Duodenal mucosa (tissue), 2 donors: ENCODE measurements at regions not wholly inside any gene's neighbourhood (a gene's known extent, or its start where the extent isn't known, plus 50 kb on each side); places are given as distances from the start of the nearest gene placed in this dataset.

Experiments used
- H3K27ac ChIP-seq: one replicate; pipeline ENCODE4 v1.7.0; 2013; ENCODE audit warnings: low read depth, low read length
- H3K27me3 ChIP-seq, 2 donors: one replicate each; pipeline ENCODE4 v1.7.0; 2013; ENCODE audit warnings: low read length in 2 of 2, control low read depth in 1 of 2; ENCODE audit not compliant: insufficient read depth in 2 of 2, control insufficient read depth in 1 of 2
- H3K36me3 ChIP-seq, 2 donors: one replicate each; pipeline ENCODE4 v1.7.0; 2013; ENCODE audit warnings: low read length in 2 of 2, control low read depth in 1 of 2; ENCODE audit not compliant: insufficient read depth in 2 of 2, control insufficient read depth in 1 of 2
- H3K4me1 ChIP-seq, 2 donors: one replicate each; pipeline ENCODE4 v1.7.0; 2013; ENCODE audit warnings: low read length in 2 of 2, control low read depth in 1 of 2; ENCODE audit not compliant: insufficient read depth in 2 of 2, control insufficient read depth in 1 of 2
- H3K4me3 ChIP-seq, 2 donors: one replicate each; pipeline ENCODE4 v1.7.0; 2013; ENCODE audit warnings: low read length in 2 of 2, low read depth in 1 of 2
- H3K9ac ChIP-seq, 2 donors: one replicate each; pipeline ENCODE4 v1.7.0; 2013; ENCODE audit warnings: low read length in 2 of 2, low read depth in 1 of 2
- H3K9me3 ChIP-seq, 2 donors: one replicate each; pipeline ENCODE4 v1.7.0; 2013; ENCODE audit warnings: low read length in 2 of 2, control low read depth in 1 of 2; ENCODE audit not compliant: control insufficient read depth in 1 of 2

DNA sequence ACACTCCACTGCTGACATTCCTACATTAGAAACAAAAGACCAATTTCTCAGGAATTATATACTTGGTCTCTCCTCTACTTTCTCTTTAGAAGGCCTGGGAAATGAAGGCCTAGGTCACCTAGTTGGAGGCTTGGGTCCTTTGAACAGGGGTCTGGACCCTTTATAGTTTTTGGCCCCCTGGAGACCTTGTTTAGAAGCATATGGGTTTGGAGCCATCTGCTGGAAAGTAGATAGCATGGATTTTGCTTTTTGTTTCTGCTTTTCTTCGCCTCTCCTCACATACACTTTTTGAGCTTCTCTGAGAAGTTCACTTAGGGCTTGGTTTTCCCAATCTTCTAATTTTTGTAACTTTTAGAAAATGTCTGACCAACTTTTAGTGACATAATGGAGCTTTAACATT is 67.1 kb upstream of the CDK20 start:
- Histone ChIP-seq H3K9ac (no peak overlapping the region), H3K27me3 (no peaks in the 10 kb centered on the region), H3K9me3 (peaks cover 34 to 35% of the 10 kb centered on the region in 2 donors), H3K4me1 (no peaks in the 10 kb centered on the region), H3K27ac (no peak overlapping the region), H3K4me3 (no peak overlapping the region), H3K36me3 (no peaks in the 10 kb centered on the region)

DNA sequence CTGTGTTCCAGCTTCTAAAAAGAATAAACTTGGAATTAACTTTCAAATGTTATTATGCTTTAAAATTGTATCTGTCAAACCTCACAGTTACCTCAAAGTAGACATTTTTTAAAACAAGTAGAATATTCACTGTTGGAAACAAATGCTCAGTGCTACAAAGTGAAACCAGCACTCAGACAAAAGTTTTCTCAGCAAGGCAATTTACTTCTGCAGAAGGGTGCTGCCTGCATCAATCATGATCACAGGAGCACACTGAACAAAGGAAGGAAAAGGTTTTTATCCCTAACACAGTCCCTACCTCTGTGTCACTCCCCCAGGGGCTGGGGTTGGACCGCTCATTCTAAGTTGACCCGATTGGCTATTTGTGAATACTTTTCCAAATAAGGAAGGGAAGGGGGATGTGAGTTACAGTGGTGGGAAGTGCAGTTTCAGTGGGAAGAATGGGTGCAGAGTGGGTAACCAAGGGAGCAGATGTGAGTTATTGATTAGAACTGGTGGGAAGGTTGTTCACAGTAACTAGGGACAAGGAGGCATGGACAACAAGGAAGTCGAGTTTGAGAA is 63.0 kb upstream of the CDK20 start:
- H3K27ac ChIP-seq = no peak overlapping the region
- no peaks in the 10 kb centered on the region for H3K4me1 ChIP-seq
- H3K9ac ChIP-seq = no peak overlapping the region
- H3K27me3 ChIP-seq = no peaks in the 10 kb centered on the region
- H3K4me3 ChIP-seq = no peak overlapping the region
- H3K36me3 ChIP-seq = no peaks in the 10 kb centered on the region
- H3K9me3 ChIP-seq = peaks cover 19 to 25% of the 10 kb centered on the region in 2 donors

DNA sequence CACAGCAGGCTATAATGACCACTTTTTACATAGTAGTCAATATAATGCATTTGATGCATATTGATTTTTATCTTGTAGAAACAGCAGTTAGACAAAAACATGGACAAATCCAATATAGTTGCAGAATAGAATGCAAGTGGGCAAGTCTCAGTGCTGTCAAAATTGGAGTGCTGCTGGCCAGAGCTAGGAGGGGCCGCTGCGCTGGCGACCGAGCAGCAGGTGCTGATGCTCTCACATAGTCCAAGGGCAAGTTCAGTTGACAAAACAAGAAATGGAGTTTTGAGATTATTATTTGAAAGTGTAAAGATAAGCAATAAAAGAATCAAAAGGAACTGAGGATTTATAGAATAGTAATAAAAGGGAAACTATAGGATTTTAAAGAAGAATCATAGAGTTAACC is 60.6 kb upstream of the CDK20 start:
- Histone ChIP-seq H3K27me3 (no peaks in the 10 kb centered on the region), H3K27ac (no peak overlapping the region), H3K4me1 (no peaks in the 10 kb centered on the region), H3K36me3 (no peaks in the 10 kb centered on the region), H3K4me3 (no peak overlapping the region), H3K9ac (no peak overlapping the region), H3K9me3 (peaks cover 19 to 25% of the 10 kb centered on the region in 2 donors)

DNA sequence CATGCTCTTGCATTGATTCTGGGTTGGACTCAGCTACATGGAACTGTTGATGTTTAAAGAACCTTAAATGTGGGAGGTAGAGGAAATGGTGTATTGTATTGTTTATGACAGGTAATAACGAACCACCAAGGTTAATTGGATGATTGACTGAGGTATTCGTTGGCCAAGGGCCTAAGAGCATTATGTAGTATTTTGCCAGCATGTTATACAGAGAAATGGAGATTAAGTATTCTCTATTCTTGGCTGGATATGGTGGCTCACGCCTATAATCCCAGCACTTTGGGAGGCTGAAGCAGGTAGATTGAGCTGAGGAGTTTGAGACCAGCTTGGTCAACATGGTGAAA is 59.0 kb upstream of the CDK20 start:
- no peaks in the 10 kb centered on the region for H3K27me3 ChIP-seq
- no peaks in the 10 kb centered on the region for H3K4me1 ChIP-seq
- H3K36me3 ChIP-seq = no peaks in the 10 kb centered on the region
- H3K9ac ChIP-seq = no peak overlapping the region
- H3K27ac ChIP-seq = no peak overlapping the region
- H3K4me3 ChIP-seq = no peak overlapping the region
- H3K9me3 ChIP-seq = peaks cover 19 to 20% of the 10 kb centered on the region in 2 donors

DNA sequence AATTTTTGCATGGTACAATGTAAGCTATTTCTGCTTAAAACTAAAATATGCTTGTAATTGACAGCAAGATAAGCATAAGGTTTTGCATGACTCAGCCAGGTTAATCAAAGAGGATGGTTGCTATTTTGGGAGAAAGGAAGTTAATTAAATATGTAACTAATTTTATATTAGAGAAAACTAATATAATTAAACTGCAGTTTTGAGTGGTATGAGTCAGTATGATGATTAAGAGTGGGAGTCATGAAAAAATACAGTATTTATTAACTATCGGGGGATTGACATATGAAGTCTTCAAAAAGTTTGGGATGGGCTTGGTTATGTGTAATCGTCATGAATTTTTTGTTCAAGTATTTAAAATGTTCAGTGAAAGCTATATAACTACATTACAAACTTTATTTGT is 54.0 kb upstream of the CDK20 start:
- Histone ChIP-seq H3K9me3 (no peaks in the 10 kb centered on the region), H3K9ac (no peak overlapping the region), H3K36me3 (no peaks in the 10 kb centered on the region), H3K4me1 (no peaks in the 10 kb centered on the region), H3K4me3 (no peak overlapping the region), H3K27me3 (no peaks in the 10 kb centered on the region), H3K27ac (no peak overlapping the region)

DNA sequence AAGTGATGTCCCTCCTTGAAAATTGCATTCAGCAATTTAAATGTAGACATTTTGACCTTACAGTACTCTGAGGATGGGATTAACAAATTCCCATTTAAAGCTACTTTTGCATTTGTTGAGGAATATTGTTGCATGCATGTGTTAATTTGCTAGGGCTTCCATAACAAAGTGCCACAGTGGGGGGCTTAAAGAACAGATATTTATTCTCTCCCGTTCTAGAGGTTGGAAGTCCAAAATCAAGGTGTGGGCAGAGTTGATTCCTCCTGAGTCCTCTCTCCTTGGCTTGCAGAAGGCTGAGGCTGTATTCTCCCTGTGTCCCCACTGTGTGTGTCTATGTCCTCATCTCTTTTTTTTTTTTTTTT is 51.8 kb upstream of the CDK20 start:
- Histone ChIP-seq H3K9ac (no peak overlapping the region), H3K27me3 (no peaks in the 10 kb centered on the region), H3K36me3 (no peaks in the 10 kb centered on the region), H3K4me3 (no peak overlapping the region), H3K4me1 (no peaks in the 10 kb centered on the region), H3K9me3 (no peaks in the 10 kb centered on the region), H3K27ac (no peak overlapping the region)

DNA sequence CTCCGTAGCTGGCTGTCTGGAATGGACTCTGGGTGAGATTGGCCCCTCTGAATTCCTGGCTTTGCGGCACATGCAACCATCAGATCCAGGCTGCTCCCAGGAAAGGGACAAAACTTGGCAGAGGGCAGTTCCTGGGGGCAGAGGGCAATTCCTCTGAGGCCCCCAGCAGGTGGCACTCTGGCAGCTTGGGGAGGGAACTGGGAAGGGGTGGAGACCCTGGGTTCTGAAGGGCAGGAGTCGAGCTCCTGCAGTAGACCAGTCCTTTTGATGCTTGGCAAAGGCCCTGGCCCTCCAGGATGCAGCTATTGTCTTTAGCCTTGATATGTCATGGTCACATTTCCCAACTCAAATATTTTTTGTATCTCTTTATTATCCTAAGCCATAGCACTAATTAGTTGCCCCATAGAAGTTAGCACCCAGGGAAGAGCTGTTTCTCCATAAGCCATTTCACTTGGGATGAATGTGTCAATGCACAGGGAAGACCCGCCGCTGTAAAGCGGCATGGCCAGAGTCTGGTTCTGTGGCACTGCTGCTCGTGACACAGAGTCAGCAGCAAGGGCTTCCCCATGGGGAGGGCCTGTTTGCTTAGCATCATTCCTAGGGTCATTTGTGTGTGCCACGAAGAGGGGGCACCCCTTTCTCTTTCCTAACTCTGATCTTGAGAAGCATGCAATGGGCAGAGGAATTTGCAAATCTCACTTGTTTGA is 51.2 kb upstream of the CDK20 start:
- no peaks in the 10 kb centered on the region for H3K36me3 ChIP-seq
- H3K27ac ChIP-seq = no peak overlapping the region
- H3K27me3 ChIP-seq = no peaks in the 10 kb centered on the region
- H3K4me3 ChIP-seq = no peak overlapping the region
- H3K4me1 ChIP-seq = no peaks in the 10 kb centered on the region
- H3K9ac ChIP-seq = no peak overlapping the region
- H3K9me3 ChIP-seq = no peaks in the 10 kb centered on the region

DNA sequence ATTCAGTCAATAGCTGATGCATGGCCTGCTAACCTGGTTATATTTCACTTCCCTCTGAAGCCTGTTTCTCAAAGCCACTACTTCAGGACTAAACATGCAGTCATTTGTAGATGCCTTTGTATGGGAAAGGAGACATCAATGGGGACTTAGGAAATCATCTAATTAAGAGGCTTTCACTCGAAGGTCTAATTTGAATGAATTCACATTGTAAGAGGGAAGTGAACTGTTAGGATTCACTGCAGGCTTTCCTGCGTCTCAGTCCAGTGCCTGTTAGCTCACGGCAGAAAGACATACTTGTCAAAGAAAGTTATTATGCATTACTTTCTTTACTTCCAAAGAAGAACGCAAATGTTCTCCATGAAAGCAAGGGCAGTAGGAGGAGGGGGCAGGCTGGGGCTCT is 50.6 kb upstream of the CDK20 start:
- Histone ChIP-seq H3K27ac (no peak overlapping the region), H3K4me3 (no peak overlapping the region)

More for the DNA sequence above, 50.6 kb upstream of the CDK20 start:
- no peaks in the 10 kb centered on the region for H3K4me1 ChIP-seq
- no peaks in the 10 kb centered on the region for H3K36me3 ChIP-seq
- no peaks in the 10 kb centered on the region for H3K27me3 ChIP-seq
- no peaks in the 10 kb centered on the region for H3K9me3 ChIP-seq
- H3K9ac ChIP-seq = no peak overlapping the region
